Ovary (tissue), 7 donors: ENCODE measurements at regions not wholly inside any gene's neighbourhood (a gene's known extent, or its start where the extent isn't known, plus 50 kb on each side); places are given as distances from the start of the nearest gene placed in this dataset.

ENCODE experiments used
- DNase-seq, 5 donors: peaks; one replicate each; pipeline ENCODE4 v3.0.0-alpha.2; 2019 to 2020
- H3K27ac ChIP-seq, 2 donors: fragments of 200-600 bp; one replicate each; pipeline versions ENCODE4 v1.5.1 to v1.8.0; 2019 to 2022
- H3K27me3 ChIP-seq: fragments of 200-600 bp; one replicate; pipeline ENCODE4 v1.8.0; 2022
- H3K36me3 ChIP-seq: fragments of 200-600 bp; sonication (generic); one replicate; pipeline ENCODE4 v1.5.1; 2019
- H3K4me1 ChIP-seq: one replicate; pipeline ENCODE4 v1.8.1; 2013; ENCODE audit warnings: mild to moderate bottlenecking, moderate library complexity; ENCODE audit not compliant: insufficient read depth
- H3K4me3 ChIP-seq: fragments of 200-600 bp; sonication (generic); one replicate; pipeline ENCODE4 v1.5.1; 2017
- H3K9me3 ChIP-seq, 2 donors: fragments of 200-600 bp in 1 of 2; sonication (generic) in 1 of 2; one replicate each; pipeline versions ENCODE4 v1.5.1 to v1.8.1; 2013 to 2019; ENCODE audit warnings: mild to moderate bottlenecking in 1 of 2, moderate library complexity in 1 of 2
- EP300 ChIP-seq: sonication (generic); formaldehyde crosslinking; IDR thresholded peaks from one replicate; pipeline ENCODE4 v1.6.1; 2017; ENCODE audit warnings: antibody characterized with exemption
- POLR2A ChIP-seq: fragments of 450-650 bp; IDR thresholded peaks from one replicate; pipeline ENCODE4 v1.6.1; 2017; ENCODE audit warnings: antibody characterized with exemption, mild to moderate bottlenecking, moderate library complexity
- WGBS, 3 donors: extraction: QIAGEN DNeasy Blood & Tissue Kit in 1 of 3; methylation state at CpG; one replicate each; pipeline versions ENCODE4 v1.1.5 to v1.1.7; 2013 to 2017; 5-methylcytosine and 5-hydroxymethylcytosine counted together
- intact Hi-C, 4 donors: fragments of 100-400 bp; cut with DNase I; formaldehyde crosslinking; loops; one replicate each; pipeline versions ENCODE4 v1.11.0 to v1.15.1; 2022 to 2023
- TF ChIP-seq, protein P1 (sequence below), 3 donors: fragments of 450-650 bp in 2 of 3; fragments of 200-600 bp in 1 of 3; IDR thresholded peaks; one replicate each; pipeline versions ENCODE4 v1.5.1 to v1.8.0; 2016 to 2022; ENCODE audit warnings: antibody characterized with exemption in 3 of 3, mild to moderate bottlenecking in 1 of 3
- donor health status: DM: no; HTN: no; CAD: no; lungs with moderate emphysema.
- donor health status: DM: no; HTN: no; CAD: no.
- donor health status: Bipolar disorder and iron deficiency.
- donor health status: DM: no; HTN: no; CAD: no.
- donor health status: DM: yes; HTN: yes; CAD: no.

- no peak overlapping the region for H3K4me3 ChIP-seq
- intact Hi-C loops = no loop called here
- 88 to 94% (median 93%) methylated on average over 5 of the region's 5 CpGs for WGBS, 3 donors
- peaks cover 3% of the 10 kb centered on the region for H3K4me1 ChIP-seq
- TF ChIP-seq, protein P1, sequence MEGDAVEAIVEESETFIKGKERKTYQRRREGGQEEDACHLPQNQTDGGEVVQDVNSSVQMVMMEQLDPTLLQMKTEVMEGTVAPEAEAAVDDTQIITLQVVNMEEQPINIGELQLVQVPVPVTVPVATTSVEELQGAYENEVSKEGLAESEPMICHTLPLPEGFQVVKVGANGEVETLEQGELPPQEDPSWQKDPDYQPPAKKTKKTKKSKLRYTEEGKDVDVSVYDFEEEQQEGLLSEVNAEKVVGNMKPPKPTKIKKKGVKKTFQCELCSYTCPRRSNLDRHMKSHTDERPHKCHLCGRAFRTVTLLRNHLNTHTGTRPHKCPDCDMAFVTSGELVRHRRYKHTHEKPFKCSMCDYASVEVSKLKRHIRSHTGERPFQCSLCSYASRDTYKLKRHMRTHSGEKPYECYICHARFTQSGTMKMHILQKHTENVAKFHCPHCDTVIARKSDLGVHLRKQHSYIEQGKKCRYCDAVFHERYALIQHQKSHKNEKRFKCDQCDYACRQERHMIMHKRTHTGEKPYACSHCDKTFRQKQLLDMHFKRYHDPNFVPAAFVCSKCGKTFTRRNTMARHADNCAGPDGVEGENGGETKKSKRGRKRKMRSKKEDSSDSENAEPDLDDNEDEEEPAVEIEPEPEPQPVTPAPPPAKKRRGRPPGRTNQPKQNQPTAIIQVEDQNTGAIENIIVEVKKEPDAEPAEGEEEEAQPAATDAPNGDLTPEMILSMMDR (IDR thresholded peaks at IDR 0.05) = no peak
- no peak for TF ChIP-seq POLR2A
- no peak for TF ChIP-seq EP300
- no peak overlapping the region for H3K27ac ChIP-seq
- no peaks in the 10 kb centered on the region for H3K27me3 ChIP-seq
- no peak for DNase-seq
- H3K9me3 ChIP-seq = no peaks in the 10 kb centered on the region
- H3K36me3 ChIP-seq = no peaks in the 10 kb centered on the region
These were observed 128.0 kb downstream of the HRH4 start for GRCh38 chr18:24588440-24588839.

- TF ChIP-seq, protein P1 (IDR thresholded peaks at IDR 0.05) = no peak
- TF ChIP-seq EP300 = no peak
- no peaks in the 10 kb centered on the region for H3K36me3 ChIP-seq
- H3K27ac ChIP-seq = no peak overlapping the region
- 70 to 86% (median 81%) methylated on average over 4 of the region's 4 CpGs for WGBS, 3 donors
- H3K4me1 ChIP-seq = peaks cover 1% of the 10 kb centered on the region
- intact Hi-C loops = no loop called here
- H3K4me3 ChIP-seq = no peak overlapping the region
- H3K27me3 ChIP-seq = no peaks in the 10 kb centered on the region
- no peaks in the 10 kb centered on the region for H3K9me3 ChIP-seq
- DNase-seq = no peak
These were observed 130.5 kb downstream of the HRH4 start for GRCh38 chr18:24590946-24591345.

GRCh38 chr18:24593401-24593800, 133.0 kb downstream of the HRH4 start:
- WGBS, 3 donors = 65 to 82% (median 80%) methylated on average over 3 of the region's 3 CpGs
- H3K36me3 ChIP-seq = no peaks in the 10 kb centered on the region
- no peaks in the 10 kb centered on the region for H3K4me1 ChIP-seq
- intact Hi-C loops = no loop called here
- no peak for DNase-seq
- no peak overlapping the region for H3K4me3 ChIP-seq
- no peaks in the 10 kb centered on the region for H3K27me3 ChIP-seq
- no peaks in the 10 kb centered on the region for H3K9me3 ChIP-seq
- TF ChIP-seq EP300 = no peak
- no peak for TF ChIP-seq POLR2A
- TF ChIP-seq, protein P1 (IDR thresholded peaks at IDR 0.05) = no peak
- no peak overlapping the region for H3K27ac ChIP-seq

DNA sequence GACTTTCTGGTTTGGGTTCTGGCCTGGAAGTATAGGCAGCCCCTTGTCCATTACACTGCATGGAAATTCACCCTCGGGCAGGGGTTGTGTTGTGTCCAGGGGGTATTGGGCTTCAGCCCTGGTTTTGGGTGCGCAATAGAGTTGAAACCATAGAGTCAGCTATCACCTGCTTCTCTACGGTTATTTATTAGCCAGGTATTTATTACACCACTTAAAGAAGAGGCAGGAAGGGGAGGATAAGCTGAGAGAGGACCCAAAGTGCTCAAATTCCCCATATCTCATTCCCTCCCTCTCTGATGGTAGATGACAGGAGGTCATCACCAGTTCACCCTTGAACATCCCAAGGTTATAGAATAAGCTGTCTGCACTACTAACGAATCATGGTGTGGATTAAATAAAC, 133.4 kb downstream of the HRH4 start:
- Histone ChIP-seq H3K27ac (no peak overlapping the region), H3K4me3 (no peak overlapping the region), H3K27me3 (no peaks in the 10 kb centered on the region), H3K4me1 (no peaks in the 10 kb centered on the region), H3K9me3 (no peaks in the 10 kb centered on the region), H3K36me3 (no peaks in the 10 kb centered on the region)
- no peak for DNase-seq
- intact Hi-C loops = no loop called here
- WGBS, 3 donors = 76 to 83% (median 81%) methylated on average over 4 of the region's 4 CpGs
- TF ChIP-seq EP300 = no peak
- TF ChIP-seq, protein P1 (IDR thresholded peaks at IDR 0.05) = no peak

DNA sequence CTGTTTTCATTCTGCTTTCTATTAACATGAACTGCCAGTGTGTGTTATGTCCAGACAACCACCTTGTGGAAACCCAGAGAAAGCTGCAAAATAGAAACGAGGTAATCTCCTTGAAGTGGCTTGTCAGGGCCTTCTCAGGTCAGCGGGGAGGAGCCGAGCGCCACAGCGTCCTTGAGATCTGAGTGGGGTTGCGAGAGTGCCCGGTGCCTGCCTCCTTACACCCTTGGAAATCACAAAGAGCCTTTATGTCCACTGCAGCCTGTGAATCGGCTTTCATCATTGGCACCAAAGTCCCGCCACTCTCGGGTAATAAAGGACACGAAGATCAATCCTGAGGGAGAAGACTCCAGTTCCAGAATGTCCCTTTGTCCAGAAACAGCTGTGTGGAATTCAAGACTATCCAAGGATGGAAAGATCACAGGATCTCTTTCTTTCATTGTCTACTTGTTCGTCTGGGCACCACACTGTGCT, 135.2 kb downstream of the HRH4 start:
- Histone ChIP-seq H3K4me3 (no peak overlapping the region), H3K9me3 (no peaks in the 10 kb centered on the region), H3K27ac (no peak overlapping the region), H3K36me3 (no peaks in the 10 kb centered on the region), H3K27me3 (no peaks in the 10 kb centered on the region), H3K4me1 (no peaks in the 10 kb centered on the region)
- no peak for DNase-seq
- intact Hi-C loops = loop anchor here in 2 of 4 donors (5.0 kb wide), 1 partner anchor 132 kb away; no protein-coding TSS in a partner anchor
- 62 to 75% (median 68%) methylated on average over 12 of the region's 12 CpGs for WGBS, 3 donors
- TF ChIP-seq POLR2A (no peak), EP300 (no peak)
- TF ChIP-seq, protein P1 (IDR thresholded peaks at IDR 0.05) = no peak
